Activated naive CD4-positive, alpha-beta T cell (primary cell): ENCODE measurements at regions not wholly inside any gene's neighbourhood (a gene's known extent, or its start where the extent isn't known, plus 50 kb on each side); places are given as distances from the start of the nearest gene placed in this dataset.
A peak's percentile ranks its signal among the peaks of the same experiment; 100 is the strongest.
"Not testable (repeated sequence)": the region's sequence is repeated elsewhere in the genome, so short reads cannot be mapped to it uniquely, and the experiment has no call there.

Experiments
- DNase-seq, 4 experiments: peaks; one replicate each; lab custom pipeline; 2025; lab: John Stamatoyannopoulos, UW

DNA sequence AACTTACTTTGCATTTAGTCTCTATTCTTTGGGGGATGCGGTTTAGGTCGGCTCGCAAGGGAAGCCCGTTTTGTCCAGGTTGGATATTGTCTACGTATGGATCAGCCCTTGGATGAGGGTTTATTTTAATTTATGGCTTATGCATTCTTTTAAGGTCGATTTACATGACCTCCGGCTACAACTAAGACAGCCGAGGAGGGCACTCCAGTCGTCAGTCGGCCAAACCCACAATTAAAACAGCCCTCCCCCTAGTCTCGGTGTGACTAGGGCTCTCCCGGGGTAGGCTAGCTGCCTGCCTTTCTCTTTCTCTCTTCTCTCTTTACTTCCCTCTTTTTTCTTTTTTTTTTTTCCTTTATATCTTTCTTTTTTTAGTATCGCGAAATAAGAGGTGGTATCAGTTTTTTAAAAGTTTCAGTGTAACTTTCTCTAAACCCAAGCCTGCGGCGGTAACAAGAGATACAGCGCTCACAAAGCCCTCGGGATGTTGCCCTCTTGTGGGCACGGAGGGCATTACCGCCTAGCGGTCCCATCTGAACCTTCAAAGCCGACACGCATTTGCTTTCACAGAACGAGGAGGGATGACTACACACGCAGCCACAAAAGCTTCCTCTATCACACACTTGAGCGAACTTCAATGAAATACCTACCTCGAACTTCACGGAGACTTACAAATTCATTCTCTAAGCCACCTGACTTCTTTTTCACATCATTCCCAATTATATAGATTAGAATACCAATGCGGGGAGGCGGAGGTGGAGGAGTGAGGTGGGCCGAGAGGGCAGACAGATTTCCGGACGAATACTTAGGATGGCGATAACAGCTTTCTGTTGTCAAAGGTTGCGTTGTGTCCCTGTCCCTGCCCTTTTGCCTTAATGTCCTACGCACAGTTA, 132.3 kb upstream of the C11orf58 start:
- peak; percentile 54 to 70 (median 59) for DNase-seq

DNA sequence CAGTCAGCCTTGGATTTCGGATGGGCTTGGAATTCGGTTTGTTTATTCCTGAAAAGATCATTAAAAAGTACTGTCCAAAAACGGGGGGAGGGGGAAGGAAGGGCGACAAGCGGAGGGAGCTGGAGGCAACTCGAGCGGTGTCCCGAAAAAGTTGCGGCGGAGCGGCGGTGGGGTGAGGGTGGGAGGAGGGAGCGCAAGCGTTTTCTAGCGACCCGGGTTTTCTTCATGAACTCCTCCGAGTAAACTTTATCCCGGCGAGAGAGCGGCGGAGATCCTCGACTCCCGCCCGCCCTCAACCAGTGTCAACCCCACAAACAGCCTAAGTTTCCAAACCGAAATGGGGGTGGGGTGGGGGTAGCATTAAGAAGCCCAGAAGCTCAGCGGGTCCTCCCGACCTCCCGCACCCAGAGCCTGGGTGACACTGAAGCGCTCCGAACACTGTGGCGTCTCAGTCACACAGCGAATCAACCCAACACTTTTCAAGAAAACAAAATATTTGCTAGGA, 133.0 kb upstream of the C11orf58 start:
- no peak for DNase-seq

DNA sequence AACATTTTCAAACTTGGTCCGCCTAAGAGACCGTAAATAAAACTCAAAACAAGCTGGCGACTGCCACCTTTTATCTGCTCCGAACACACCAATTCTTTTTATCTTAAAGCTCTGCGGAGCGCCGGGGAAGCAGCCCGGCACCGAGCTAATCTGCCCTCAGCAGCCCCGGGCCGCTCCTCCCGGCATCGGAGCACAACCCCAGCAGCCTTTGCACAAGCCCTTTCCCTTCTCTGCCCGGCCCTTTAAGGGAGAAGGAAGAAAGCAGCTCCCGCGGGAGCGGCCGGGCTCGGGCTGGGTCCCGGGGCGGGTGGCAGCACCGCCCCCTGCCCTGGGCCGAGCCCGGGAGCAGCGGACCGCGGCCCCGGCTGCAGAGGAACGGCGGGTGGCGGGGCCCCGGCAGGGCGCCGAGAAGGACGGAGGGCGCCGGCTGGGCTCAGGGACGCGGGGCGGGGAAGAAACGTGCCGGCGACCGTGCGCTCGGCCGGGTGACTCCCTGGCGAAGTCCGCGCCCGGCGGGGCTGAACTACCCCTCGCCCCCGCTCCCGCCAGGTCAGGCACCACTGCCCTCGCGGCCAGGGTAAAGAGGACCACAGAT, 133.6 kb upstream of the C11orf58 start:
- no peak for DNase-seq

DNA sequence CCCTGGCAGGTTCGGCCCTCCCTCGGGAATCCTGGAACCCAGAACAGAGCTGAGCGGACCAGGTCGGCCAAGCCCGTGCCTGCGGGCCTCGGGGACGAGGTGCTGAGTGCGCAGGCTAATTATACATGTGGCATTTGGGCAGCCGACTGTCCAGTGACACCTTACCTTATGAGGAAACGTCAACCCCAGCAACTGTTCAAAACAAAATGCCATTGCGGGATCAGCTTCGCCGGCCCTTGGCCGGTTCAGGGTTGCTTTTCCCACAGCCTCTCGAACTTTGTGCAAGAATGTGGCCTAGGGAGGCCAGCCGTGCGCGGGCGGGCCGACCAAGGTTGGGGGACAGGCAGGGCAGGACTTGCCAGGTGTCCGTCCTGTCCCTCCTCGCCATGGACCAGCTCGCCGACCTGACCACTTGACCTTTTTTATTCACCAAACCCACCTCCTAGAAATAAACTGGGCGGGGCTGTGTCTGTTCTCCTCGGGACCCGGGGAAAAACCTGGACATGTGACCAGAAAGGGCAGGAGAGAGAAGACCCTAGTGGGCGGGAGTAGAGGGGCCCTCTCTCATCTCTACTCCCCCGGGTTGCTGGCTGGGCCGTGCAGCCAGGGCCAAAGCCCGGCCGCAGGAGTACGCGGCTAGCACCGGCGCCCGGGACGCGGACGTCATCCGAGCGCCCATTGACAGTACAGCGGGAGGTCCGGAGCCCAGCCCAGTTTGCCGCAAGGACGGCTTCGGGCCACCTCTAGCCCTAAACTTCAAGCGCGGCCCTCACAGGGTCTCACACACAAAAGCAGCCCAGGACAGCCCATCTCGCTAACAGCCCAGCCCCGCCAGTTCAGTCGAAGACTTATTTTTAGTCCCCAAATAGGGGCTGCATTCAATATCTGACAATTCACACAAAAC, 134.3 kb upstream of the C11orf58 start:
- no peak for DNase-seq

DNA sequence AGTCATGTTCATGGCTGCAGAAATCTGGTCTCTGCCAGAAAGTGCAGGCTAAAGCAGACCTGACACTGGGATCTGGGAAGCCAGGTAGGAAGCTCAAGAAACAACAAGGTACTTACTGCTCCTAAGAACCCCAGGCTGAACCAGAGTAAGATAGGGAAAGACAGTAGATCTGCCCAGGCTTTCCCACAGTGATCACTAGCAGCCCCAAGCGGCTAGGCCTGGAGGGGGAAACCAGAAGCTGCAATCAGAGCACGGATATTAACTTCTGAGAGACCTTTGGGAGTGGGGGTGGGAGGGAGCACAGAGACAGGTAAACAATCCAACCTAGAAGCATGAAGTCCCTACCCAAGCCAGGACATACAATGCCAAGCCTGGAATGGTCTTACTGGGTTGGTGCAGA, 135.2 kb upstream of the C11orf58 start:
- no peak for DNase-seq

DNA sequence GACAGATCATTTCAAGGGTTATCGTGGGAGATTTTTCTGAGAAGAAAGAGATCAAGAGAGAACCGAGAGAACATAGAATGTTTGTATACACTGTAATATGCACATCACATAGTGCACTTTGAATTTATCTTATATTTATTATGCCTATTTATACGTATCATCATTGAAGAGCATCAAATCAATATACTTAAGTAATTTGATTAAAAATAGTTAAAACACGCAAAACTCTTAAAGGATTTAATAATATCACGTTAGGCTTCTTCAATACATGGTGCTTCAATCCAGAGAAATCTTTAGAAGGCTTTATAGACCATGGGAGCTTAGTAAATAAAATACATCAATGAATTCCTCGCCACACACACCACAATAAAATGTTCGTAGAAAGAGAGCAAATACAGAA, 139.5 kb upstream of the C11orf58 start:
- DNase-seq = no peak

DNA sequence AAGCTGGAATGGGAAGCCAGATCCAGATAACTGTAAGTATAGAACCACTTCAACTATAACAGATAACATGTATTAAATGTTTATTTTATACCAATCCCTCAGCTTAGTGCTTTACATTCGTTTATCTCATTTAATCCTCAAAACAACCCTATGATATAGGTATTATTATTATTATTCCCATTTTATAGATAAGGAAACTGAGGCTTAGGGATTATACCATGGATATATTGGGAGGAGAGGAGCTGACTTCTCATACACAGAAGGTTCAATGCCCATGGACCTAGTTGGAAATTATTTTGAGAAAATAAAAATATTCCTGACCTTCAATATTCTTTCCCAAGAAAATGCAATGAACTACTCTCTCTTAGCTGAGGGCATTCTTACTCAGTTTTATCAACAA, 140.4 kb upstream of the C11orf58 start:
- DNase-seq = no peak

DNA sequence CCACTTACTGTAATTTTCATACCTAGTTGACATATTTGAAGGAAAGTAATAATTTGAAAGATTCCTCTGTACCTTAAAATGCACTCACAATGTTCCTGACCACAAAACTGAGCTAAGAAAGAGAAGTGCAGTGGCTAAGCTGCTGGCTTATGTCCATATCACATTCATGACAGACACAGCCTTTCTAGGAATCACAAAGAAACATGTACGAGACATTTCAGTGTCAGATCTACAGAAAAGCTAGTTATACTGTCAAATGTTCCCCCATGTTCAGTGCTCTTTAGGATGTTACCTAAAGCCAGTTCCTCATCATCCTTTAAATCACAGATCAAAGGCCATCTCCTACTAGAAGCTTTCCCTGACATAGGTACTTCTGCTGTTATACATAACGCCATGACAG, 142.2 kb upstream of the C11orf58 start:
- no peak for DNase-seq

DNA sequence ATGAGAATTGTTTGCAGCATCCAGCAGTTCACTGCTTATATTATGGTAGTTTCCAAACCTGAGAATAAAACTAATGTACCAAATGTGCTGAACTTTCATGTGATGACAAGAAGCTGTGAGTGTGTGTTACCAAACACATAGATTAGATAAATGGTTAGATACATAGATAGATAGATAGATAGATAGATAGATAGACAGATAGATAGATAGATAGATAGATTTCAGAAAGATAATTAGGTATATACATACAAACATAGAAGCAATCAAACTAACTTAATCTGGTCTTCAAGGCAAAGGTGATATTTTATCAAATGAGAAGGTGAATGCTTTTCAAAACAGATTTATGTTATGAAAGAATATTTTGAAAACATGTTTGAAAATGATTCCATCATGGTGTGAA, 147.3 kb upstream of the C11orf58 start:
- no peak for DNase-seq

DNA sequence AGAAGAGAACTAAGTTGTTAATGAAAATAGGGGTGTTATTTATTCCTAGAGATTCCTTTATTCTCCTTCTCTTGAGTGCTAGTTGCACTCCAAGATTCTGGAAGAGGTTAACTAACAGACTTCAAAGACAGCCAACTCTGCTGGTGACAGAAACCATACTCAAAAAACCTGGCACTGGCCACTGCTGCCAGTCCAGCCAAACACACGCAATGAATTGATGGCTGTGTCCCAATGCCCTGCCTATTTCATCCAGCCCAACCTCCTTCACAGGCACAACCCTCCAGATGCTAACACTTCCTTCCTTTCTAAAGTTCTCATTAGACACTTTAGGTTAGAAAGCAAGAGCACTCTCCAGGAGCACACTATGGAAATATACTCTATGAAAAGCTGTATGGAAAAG, 150.8 kb upstream of the C11orf58 start:
- no peak for DNase-seq

DNA sequence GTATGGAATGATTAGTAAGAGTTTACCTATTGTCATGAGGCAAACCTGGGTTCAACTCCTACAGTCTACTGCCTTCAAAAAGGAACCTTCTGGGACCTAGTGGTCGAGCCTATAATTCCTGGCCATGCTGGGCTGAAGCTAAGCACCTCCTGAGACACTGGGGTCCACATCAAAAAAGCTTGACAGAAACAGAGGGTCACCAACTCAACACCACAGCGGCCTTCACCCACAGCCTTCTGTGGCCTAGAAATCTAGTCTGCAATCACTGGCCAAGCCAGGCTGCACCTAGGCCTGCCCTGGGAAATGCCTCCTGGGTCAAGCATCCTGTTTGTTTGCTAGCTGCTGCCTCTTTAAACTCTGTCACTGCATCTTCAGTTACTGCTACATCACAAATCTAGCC, 153.9 kb upstream of the C11orf58 start:
- no peak for DNase-seq

DNA sequence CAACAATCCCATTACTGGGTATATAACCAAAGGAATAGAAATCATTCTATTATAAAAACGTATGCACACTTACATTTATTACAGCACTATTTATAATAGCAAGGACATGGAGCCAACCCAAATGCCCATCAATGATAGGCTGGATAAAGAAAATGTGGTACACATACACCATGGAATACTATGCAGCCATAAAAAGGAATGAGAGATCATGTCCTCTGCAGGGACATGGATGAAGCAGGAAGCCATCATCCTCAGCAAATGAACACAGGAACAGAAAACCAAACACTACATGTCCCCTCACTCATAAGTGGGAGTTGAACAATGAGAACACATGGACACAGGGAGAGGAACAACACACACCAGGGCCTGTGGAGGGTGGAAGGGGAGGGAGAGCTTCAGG, 157.4 kb upstream of the C11orf58 start:
- not testable (repeated sequence) for DNase-seq

DNA sequence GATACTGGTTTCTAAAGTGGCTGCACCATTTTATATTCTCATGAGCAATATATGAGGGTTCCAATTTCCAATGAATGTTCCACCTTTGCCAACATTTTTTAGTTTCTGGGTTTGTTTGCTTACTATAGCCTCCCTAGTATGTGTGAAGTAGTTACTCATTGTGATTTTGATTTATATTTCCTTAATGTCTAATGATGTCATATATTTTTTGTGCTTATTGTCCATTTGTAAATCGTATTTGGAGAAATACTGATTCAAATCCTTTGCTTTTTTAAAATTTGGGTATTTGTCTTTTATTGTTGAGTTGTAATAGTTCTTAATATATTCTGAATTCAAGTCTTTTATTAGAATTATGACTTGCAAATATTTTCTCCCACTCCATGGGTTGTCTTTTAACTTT, 161.0 kb upstream of the C11orf58 start:
- DNase-seq = no peak

DNA sequence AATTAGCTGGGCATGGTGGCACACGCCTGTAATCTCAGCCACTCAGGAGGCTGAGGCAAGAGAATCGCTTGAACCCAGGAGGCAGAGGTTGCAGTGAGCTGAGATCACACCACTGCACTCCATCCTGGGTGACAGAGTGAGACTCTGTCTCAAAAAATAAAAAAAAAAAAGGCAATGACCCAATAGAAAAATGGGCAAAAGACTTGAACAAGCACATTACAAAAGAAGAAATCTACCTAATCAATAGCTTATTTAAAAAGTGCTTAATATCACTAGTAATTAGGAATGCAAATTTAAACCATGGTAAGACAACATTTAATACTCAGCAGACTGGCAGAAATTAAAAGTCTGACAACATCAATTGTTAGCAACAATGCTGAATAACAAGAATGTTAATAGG, 163.6 kb upstream of the C11orf58 start:
- not testable (repeated sequence) for DNase-seq

DNA sequence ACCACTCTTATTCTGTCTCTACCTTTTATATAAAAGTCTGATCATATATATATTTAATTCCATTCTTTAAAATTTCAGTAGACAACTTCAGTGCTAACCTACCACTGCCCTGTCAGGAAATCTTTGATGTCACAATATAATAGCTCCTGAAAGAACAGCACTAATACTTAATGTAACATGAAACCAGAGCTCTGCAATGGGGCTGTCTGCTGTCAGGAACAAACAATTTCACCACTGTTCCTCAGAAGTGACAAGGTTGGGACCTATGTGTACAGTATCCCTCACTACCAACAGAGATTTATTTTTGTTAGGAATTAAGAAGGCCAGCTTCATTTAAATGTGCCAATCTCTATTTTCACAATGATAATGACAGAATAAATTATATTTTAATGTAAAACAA, 165.5 kb upstream of the C11orf58 start:
- DNase-seq = no peak

DNA sequence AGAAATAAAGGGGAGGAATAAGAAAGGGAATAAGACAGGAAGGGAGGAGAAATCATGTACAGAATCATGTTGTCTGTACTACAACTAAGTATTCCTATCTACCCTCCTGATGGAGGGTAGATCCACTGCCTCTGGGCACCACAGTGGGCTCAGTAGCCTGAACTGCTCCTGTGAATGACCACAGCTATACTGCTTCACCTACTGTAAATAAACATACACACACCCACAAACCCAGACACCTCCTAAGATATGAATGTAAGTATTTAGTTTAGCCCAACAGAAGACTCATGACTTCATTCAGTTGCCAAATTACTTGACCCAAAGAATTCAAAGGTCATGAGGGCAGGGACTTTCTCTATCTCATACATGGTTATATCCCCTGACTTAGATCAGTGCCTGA, 177.3 kb upstream of the C11orf58 start:
- no peak for DNase-seq

DNA sequence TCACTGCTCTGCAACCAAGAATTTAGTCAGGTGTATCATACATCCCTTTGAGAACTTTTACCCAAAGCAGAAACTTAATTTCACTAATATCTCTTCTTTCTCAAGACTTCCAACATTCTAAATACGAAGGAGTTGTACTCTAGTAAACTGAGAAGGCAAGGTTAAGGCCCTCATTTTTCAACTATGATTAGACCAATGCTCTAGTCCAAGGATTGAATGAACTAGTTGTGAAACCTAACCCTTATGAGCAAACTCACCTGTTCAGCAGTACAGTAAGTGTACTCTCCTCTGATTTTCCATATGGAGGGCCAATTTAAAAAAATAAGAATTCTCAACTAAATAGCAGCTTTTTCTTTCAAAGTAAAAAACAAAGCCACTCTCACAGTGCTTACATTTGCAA, 180.0 kb upstream of the C11orf58 start:
- no peak for DNase-seq

DNA sequence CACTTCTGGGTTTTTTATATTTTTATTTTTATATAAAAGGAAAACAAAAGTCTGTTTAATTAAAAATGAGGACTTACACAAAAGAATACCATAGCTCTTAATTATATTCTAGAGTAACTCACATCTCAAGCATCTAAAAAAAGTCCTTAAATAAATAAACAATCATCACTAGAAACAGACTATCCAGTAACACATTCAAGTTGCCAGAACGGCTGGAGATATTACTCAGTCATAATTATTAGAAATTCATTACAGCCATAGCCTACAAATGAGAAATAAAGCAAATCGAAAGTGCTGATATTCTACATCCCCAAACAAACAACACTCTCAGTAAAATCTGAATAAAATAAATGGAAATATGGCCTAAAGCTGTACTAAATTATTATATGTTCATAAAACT, 182.5 kb upstream of the C11orf58 start:
- no peak for DNase-seq

DNA sequence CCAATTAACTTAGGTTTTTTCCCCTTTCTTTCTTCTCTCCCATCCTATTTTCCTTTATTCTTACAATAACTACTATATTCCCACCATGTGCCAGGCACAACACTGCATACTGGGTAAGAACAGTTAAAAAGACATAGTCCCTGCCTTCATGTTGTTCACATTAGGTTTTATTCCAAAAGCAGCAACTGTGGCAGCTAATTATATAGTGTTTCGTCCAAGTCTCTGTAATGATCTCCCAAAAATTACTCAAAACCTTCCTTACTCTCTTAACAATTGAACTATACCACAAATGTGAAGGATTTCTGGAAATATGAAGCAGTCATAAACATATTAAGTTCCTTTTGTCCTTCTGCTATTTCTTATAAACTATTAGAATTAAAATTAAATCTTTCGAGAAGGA, 184.1 kb upstream of the C11orf58 start:
- DNase-seq = no peak

DNA sequence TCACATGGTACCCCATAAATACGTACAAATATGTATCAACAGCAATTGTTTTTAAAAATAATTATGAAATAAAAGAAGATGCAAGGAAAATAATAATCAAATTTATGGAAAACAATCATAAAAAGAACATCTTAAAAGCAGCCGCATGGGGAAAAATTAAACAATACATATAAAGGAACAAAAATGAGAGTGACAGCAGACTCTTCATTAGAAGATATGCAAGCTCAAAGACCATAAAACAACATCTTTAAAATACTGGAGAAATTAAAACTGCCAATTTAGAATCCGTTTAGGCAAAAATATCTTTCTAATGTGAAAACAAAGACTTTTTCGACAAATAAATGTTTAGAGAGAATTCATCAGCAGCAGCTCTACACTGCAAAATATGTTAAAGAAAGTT, 190.6 kb upstream of the C11orf58 start:
- DNase-seq = no peak

DNA sequence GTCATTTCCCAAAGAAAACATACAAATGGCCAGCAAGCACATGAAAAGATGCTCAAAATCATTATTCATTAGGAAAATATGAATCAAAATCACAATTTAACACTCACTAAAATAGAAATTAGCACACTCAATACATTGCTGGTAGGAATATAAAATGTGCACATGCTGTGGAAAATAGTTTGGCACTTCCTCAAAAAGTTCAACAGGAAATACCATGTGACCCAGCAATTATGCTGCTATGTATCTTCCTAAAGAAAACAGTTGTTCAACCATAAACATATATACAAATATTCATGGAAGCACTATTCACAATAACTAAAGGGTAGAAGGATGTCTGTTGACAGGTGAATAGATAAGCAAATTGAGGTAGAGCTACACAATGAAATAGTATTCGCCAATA, 187.3 kb upstream of the SOX6 start:
- no peak for DNase-seq

DNA sequence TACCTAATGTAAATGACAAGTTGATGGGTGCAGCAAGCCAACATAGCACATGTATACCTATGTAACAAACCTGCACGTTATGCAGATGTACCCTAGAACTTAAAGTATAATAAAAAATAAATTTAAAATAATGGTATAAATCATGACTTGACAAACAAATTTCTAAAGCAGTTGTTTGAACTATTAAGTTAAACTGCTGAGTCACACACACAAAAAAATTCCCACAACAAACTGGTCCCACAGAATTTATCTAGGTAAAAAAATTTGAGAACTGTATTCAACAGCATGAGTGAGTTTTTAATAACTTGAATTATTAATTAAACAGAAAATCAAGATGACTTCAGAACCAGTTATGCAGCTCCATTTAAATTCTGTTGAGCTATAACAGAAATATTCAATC, 186.0 kb upstream of the SOX6 start:
- no peak for DNase-seq

DNA sequence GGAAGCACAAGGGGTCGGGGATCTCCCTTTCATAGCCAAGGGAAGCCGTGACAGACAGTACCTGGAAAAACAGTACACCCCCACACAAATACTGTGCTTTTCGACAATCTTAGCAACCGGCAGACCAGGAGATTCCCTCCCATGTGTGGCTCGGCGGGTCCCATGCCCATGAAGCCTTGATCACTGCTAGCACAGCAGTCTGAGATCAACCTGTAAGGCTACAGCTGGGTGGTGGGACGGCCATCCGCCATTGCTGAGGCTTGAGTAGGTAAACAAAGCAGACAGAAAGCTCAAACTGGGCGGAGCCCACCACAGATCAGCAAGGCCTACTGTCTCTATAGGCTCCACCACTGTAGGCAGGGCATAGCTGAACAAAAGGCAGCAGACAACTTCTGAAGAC, 180.2 kb upstream of the SOX6 start:
- DNase-seq = no peak
